NB4 (cell line): ENCODE measurements at regions not wholly inside any gene's neighbourhood (a gene's known extent, or its start where the extent isn't known, plus 50 kb on each side); places are given as distances from the start of the nearest gene placed in this dataset.

Experiments used
- CTCF ChIP-seq: IDR thresholded peaks from one replicate; pipeline ENCODE4 v1.5.1; 2012; ENCODE audit warnings: low read depth, low read length
- POLR2A ChIP-seq: IDR thresholded peaks from 2 replicates; pipeline ENCODE4 v1.6.1; 2011; ENCODE audit warnings: mild to moderate bottlenecking; ENCODE audit not compliant: insufficient read length; ENCODE audit errors: extremely low read depth
- TF ChIP-seq, protein P1 (sequence below): IDR thresholded peaks from 2 replicates; pipeline ENCODE4 v1.6.1; 2011; ENCODE audit warnings: low read depth, low read length

DNA sequence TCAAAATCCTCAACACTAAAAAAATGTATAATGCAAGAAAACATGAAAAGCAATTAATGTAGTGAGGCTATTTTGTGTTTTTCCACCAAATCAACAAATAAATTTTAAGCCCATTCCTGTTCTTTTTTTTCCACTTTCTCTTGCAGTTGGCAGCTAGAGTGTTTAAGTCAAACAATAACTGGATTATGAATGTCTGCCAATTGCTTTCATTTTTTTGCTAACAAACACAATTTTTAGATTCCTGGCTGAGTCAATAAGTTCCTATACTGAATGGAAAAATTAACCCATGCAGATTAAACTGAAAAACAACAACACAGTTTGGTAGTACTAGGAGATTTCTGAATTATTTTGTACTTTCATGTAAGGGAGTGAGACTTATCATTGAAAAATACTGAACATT is 232.4 kb downstream of the SLITRK5 start:
- TF ChIP-seq CTCF (no peak), POLR2A (no peak)
- TF ChIP-seq, protein P1, sequence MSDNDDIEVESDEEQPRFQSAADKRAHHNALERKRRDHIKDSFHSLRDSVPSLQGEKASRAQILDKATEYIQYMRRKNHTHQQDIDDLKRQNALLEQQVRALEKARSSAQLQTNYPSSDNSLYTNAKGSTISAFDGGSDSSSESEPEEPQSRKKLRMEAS, result no peak
